Hepatic stellate cell (primary cell): ENCODE measurements at regions not wholly inside any gene's neighbourhood (a gene's known extent, or its start where the extent isn't known, plus 50 kb on each side); places are given as distances from the start of the nearest gene placed in this dataset.
A peak's percentile ranks its signal among the peaks of the same experiment; 100 is the strongest.
"Not testable (repeated sequence)": the region's sequence is repeated elsewhere in the genome, so short reads cannot be mapped to it uniquely, and the experiment has no call there.

Experiments used
- DNase-seq: peaks from one replicate; pipeline ENCODE4 v3.0.0; 2011; ENCODE audit warnings: low spot score

GRCh38 chr17:51387986-51388385 is 127.6 kb downstream of the UTP18 start:
- no peak for DNase-seq

- DNase-seq, result no peak
These were observed 129.5 kb downstream of the UTP18 start for GRCh38 chr17:51389875-51390274.

- no peak for DNase-seq
These were observed 131.8 kb downstream of the UTP18 start for GRCh38 chr17:51391982-51392654.

GRCh38 chr17:51395621-51396020 is 135.3 kb downstream of the UTP18 start:
- no peak for DNase-seq

- DNase-seq, result peak; percentile 21
These were observed 137.2 kb downstream of the UTP18 start for GRCh38 chr17:51397361-51398127.

- DNase-seq, result no peak
These were observed 137.8 kb downstream of the UTP18 start for GRCh38 chr17:51398128-51398525.

- no peak for DNase-seq
These were observed 138.3 kb downstream of the UTP18 start for GRCh38 chr17:51398687-51399086.

- DNase-seq, result no peak
These were observed 140.9 kb downstream of the UTP18 start for GRCh38 chr17:51401279-51401678.

- DNase-seq, result no peak
These were observed 142.6 kb downstream of the UTP18 start for GRCh38 chr17:51402899-51403298.

DNA sequence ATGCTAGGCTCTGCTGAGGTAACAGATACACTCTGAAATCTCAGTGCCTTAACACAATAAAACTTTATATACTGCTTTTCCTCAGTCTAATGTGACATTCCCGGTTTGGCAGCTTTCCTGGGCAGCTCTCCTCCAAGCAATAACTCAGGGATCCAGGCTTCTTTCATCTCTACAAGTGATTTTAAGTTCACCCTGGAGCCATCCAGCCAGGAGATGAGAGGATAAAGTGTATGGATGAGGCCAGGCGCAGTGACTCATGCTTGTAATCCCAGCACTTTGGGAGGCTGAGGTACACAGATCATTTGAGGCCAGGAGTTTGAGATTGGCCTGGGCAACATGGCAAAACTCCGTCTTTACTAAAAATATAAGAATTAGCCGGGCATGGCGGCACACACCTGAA is 147.2 kb downstream of the UTP18 start:
- DNase-seq, result no peak

DNA sequence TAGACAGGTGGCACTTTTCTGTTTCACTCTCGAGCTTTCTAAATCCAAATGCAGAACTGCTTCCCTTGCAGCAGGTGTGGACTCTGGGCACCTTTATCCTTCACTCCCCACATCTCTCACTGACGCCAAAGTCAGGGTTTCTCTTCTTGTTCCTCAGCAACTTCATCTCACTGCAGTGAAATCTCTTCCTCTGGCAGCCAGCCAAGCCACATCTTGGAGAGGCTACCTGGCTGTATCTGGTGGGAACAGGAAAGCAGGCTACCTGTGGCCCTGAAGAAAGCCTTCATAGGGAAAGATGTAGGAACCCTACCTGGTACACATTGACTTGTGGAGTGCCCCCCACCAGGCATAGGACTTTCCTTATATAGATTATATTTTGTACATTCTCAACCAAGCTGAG is 159.1 kb downstream of the UTP18 start:
- no peak for DNase-seq

DNA sequence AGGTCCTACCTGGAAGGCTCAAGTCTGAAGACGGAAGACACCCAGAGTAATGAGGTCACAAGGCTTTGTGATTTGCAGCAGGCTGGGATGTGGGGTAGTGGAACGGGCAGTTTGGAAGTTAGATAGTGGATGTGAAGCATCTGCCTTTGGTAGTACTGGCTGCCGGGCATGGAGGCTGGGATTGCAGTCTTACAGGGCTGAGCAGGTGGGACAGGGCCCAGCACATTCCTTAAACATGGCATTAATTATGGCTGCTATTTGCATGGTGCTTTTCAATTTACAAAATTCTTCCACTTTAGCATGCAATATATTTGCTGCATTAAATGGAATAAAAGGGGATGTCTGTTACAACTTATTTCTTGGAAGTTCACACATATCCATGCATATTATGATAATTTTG is 161.2 kb downstream of the UTP18 start:
- DNase-seq, result no peak

GRCh38 chr17:51422634-51423033 is 162.3 kb downstream of the UTP18 start:
- no peak for DNase-seq

DNA sequence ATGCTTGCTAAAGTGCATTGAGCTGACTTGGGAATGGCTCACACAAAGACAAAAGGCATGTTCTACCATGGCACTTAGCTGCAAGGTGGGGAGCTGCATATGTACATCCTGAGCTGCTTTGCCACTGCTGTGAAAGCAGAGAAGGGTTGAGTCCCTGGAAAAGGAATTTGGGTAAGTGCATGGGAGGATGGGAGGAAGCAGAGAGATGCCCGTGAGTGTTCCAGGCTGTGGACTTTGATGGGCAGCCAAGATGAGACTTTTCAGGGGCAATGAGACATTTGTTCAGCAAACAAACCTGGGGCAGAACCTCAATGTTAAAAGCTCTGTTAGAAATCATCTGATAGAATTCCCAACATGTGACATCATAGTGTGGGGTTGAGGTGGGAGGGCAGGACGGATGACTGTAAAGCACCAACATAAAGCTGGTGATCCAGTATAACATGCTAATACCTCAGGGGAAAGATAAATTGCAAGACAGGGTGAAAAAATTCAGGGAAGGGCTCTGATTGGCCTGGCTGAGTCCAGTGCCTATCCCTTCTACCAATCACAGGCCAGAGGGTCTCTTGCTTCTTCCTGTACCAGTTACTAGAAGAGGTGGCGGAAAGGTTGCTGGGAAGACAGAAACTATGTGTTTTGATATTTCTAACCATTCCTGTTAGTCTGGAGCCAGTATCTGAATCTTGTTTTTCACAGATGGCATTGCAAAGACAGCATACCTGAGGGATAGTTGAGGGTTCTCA is 163.2 kb downstream of the UTP18 start:
- no peak for DNase-seq

DNA sequence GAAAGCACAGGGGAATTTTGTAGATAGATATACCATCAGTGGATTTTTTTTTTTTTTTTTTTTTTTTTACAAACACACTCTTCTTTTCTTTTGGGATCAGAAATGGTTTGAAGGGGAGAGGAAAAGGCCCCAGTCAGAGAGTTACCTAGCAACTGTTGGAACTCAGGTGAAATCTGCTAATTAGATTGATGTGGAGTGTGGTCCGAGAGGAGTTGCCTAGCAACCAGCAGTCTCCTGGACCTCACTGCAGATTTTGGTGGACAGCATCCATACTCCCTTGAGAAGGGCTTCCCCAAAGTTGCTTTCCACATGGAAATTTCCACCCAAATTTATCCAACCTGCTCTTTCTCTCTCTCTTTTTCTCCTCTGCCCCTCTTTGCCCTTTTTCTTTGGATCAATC is 165.4 kb downstream of the UTP18 start:
- no peak for DNase-seq

GRCh38 chr17:51427323-51427811 is 167.0 kb downstream of the UTP18 start:
- DNase-seq, result no peak

- DNase-seq, result no peak
These were observed 167.5 kb downstream of the UTP18 start for GRCh38 chr17:51427856-51428255.

GRCh38 chr17:51428668-51429495 is 168.5 kb downstream of the UTP18 start:
- no peak for DNase-seq

DNA sequence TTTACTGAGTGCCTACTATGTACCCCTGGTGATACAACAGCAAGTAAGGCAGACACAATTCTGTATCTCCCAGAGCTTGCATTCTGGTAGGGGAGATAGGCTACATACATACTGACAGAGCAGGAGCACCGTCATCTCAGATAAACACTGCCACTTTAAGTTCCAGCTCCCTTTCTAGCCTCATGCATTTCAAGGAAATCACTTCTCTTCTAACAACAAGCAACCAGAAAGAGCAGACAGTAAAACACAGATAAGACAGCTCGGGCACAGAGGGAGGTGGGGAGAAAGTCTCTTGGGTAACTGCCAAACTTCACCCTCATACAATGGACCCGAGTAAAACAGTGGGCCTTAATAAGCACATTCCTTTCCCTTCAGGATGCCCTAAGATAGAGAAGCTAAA is 169.6 kb downstream of the UTP18 start:
- not testable (repeated sequence) for DNase-seq

- no peak for DNase-seq
These were observed 170.2 kb downstream of the UTP18 start for GRCh38 chr17:51430591-51430990.

GRCh38 chr17:51434434-51435170 is 174.3 kb downstream of the UTP18 start:
- DNase-seq, result no peak
